ENCODE measurements at regions not wholly inside any gene's neighbourhood (a gene's known extent, or its start where the extent isn't known, plus 50 kb on each side); places are given as distances from the start of the nearest gene placed in this dataset.

DNA sequence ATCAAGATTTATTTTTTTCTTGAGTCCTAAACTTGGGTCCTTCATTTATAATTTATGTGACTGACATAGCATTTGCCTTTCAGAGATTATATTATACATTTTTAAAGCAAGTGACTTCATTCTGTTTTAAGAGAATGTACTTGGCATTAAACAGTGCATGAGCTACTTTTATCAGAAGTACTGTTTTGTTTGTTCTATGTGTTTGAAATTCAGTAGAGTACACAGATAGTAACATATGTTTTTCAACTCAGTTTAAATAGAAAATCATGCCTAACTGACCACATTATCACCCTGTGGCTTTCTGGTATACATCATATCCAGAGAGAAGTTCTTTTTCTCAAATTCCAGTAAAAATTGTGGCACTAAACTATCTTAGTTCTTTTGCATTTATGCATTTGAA lies 335.3 kb upstream of the CDH18 start:
- ATAC-seq (no peak), DNase-seq (ENCODE audit: low spot score) (no peak)
- no peaks in the 10 kb centered on the region for H3K36me3 Mint-ChIP-seq
- no peak overlapping the region for H3K4me3 Mint-ChIP-seq
- CTCF ChIA-PET = no interaction called here
- POLR2A ChIA-PET = no interaction called here
- no peaks in the 10 kb centered on the region for H3K27me3 Mint-ChIP-seq (ENCODE audit: low read depth)
- H3K9me3 Mint-ChIP-seq = no peaks in the 10 kb centered on the region
- no peak overlapping the region for H3K27ac Mint-ChIP-seq
- peaks cover 2% of the 10 kb centered on the region; the same call in 1 of the 2 replicates for H3K4me1 Mint-ChIP-seq
- TF ChIP-seq AR (CRISPR knock-in tag; IDR thresholded peaks at IDR 0.05) = no peak

GRCh38 chr5:20307391-20307790 lies 319.4 kb upstream of the CDH18 start:
- CTCF ChIA-PET = no interaction called here
- ATAC-seq = no peak
- POLR2A ChIA-PET = no interaction called here

More at GRCh38 chr5:20307391-20307790, 319.4 kb upstream of the CDH18 start:
- H3K4me1 Mint-ChIP-seq = no peaks in the 10 kb centered on the region
- H3K27me3 Mint-ChIP-seq (ENCODE audit: low read depth) = no peaks in the 10 kb centered on the region
- H3K36me3 Mint-ChIP-seq = no peaks in the 10 kb centered on the region
- no peak overlapping the region for H3K4me3 Mint-ChIP-seq
- H3K27ac Mint-ChIP-seq = no peak overlapping the region
- no peak for DNase-seq (ENCODE audit: low spot score)
- H3K9me3 Mint-ChIP-seq = no peaks in the 10 kb centered on the region
- TF ChIP-seq ZNF121 (CRISPR knock-in tag; IDR thresholded peaks at IDR 0.05) = no peak
- TF ChIP-seq NR2C2 (CRISPR knock-in tag; IDR thresholded peaks at IDR 0.05) = no peak
- TF ChIP-seq AFF4 (CRISPR knock-in tag; IDR thresholded peaks at IDR 0.05; ENCODE audit: borderline replicate concordance) = no peak
- TF ChIP-seq ATF2 (CRISPR knock-in tag; IDR thresholded peaks at IDR 0.05; ENCODE audit: borderline replicate concordance, low read depth) = no peak
- no peak for TF ChIP-seq NFE2L1 (CRISPR knock-in tag; IDR thresholded peaks at IDR 0.05)
- no peak for TF ChIP-seq E2F1 (CRISPR knock-in tag; IDR thresholded peaks at IDR 0.05)
- TF ChIP-seq CREB1 (CRISPR knock-in tag; IDR thresholded peaks at IDR 0.05) = no peak
- TF ChIP-seq, protein P1, sequence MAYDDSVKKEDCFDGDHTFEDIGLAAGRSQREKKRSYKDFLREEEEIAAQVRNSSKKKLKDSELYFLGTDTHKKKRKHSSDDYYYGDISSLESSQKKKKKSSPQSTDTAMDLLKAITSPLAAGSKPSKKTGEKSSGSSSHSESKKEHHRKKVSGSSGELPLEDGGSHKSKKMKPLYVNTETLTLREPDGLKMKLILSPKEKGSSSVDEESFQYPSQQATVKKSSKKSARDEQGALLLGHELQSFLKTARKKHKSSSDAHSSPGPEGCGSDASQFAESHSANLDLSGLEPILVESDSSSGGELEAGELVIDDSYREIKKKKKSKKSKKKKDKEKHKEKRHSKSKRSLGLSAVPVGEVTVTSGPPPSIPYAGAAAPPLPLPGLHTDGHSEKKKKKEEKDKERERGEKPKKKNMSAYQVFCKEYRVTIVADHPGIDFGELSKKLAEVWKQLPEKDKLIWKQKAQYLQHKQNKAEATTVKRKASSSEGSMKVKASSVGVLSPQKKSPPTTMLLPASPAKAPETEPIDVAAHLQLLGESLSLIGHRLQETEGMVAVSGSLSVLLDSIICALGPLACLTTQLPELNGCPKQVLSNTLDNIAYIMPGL (CRISPR knock-in tag; IDR thresholded peaks at IDR 0.05) = no peak
- no peak for TF ChIP-seq E2F5 (CRISPR knock-in tag; IDR thresholded peaks at IDR 0.05)
- TF ChIP-seq JAZF1 (CRISPR knock-in tag; IDR thresholded peaks at IDR 0.05) = no peak
- TF ChIP-seq CREM (CRISPR knock-in tag; IDR thresholded peaks at IDR 0.05) = no peak
